Kidney glomerular epithelial cell (primary cell): ENCODE measurements at regions not wholly inside any gene's neighbourhood (a gene's known extent, or its start where the extent isn't known, plus 50 kb on each side); places are given as distances from the start of the nearest gene placed in this dataset.

Experiments used
- DNase-seq: peaks from one replicate; lab custom pipeline; 2025; lab: John Stamatoyannopoulos, UW

DNA sequence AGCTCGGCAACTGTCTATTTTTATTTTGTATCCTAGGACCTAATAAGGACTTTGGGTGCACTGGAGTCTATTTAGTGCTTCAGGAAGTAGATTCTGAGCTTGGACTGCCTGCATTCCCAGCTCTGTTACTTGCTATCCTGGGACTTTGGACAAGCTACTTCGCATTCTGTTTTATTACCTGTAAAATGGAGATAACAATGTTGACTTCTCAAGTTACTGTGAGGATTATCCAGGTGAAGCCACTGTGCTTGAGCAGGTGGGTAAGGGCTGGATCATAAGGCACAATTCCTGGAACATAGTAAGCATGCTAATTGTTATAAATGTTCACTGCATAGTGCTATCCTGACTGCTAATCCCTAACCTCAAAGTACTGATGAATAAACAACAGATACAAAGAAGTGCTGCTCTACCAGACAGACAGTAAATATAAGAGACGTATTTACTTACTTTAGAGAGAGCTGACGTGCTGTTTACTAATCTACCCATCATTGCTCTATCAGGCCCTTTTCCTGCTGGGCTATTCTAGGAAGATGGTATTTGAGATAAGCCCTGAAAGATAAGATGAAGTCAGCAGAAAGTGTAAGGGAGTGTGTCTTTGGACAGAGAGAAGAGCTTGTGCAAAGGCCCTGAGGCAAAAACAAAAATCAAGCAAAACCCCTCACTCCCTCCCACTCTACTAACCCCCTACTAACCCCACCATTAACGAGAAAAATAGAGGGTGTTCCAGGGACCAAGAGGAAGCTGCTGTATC is 50.8 kb upstream of the FLT1 start:
- DNase-seq, result no peak
